ENCODE measurements at regions not wholly inside any gene's neighbourhood (a gene's known extent, or its start where the extent isn't known, plus 50 kb on each side); places are given as distances from the start of the nearest gene placed in this dataset.

GRCh38 chr1:157310401-157310800, 172.2 kb upstream of the ETV3 start (continued):
- TF ChIP-seq ZBTB33 (IDR thresholded peaks at IDR 0.05; ENCODE audit: extremely low read depth, insufficient replicate concordance, low read length) = no peak
- no peak for TF ChIP-seq TCF7L2 (IDR thresholded peaks at IDR 0.05; ENCODE audit: borderline replicate concordance, extremely low read depth, insufficient read depth, insufficient read length)
- no peak for TF ChIP-seq SP1 (IDR thresholded peaks at IDR 0.05; ENCODE audit: low read depth)
- TF ChIP-seq EZH2 (IDR thresholded peaks at IDR 0.05) = no peak
- TF ChIP-seq JUND (IDR thresholded peaks at IDR 0.05) = no peak

- intact Hi-C loops (cut with micrococcal nuclease) = no loop called here
- no peak overlapping the region for H2AFZ ChIP-seq (ENCODE audit: low read depth, low read length, poor library complexity, severe bottlenecking)
- RAD21 ChIA-PET (ENCODE audit: low non-redundant PET in 1 of 2, low total read pairs in 2 of 2, uncharacterized antibody in 2 of 2, unreplicated experiment in 2 of 2) = no interaction called here
- CTCF ChIA-PET = no interaction called here
- H4K20me1 ChIP-seq (ENCODE audit: insufficient read depth) = no peaks in the 10 kb centered on the region
- H3K9me2 ChIP-seq (ENCODE audit: insufficient read depth) = no peaks in the 10 kb centered on the region
- no peaks in the 10 kb centered on the region for H3K4me1 ChIP-seq (ENCODE audit: control insufficient read depth in 1 of 2, insufficient read depth in 2 of 2, low read length in 2 of 2)
- peaks cover 67% of the 10 kb centered on the region for H3K27me3 ChIP-seq (ENCODE audit: insufficient read depth, low read length)
- H3K36me3 ChIP-seq (ENCODE audit: control insufficient read depth in 1 of 2, insufficient read depth in 2 of 2, low read length in 2 of 2) = no peaks in the 10 kb centered on the region
- no peak overlapping the region for H3K9ac ChIP-seq (ENCODE audit: low read length)
- no peak overlapping the region for H3K27ac ChIP-seq (ENCODE audit: low read depth, low read length)
- no TSS peak for BruUV-seq (replicated peaks)
- no peak overlapping the region for H3K4me2 ChIP-seq (ENCODE audit: low read length)
- POLR2A ChIA-PET = no interaction called here
- H3K9me3 ChIP-seq (ENCODE audit: control insufficient read depth in 1 of 2, insufficient read depth in 1 of 2, low read depth in 1 of 2, low read length in 2 of 2) = no peaks in the 10 kb centered on the region
- H3K79me2 ChIP-seq (ENCODE audit: insufficient read depth, low read length) = no peaks in the 10 kb centered on the region
- no peak overlapping the region for H3K4me3 ChIP-seq (replicated peaks in 1 of 2; ENCODE audit: low read depth in 1 of 2, low read length in 2 of 2)
- TF ChIP-seq ZFX (IDR thresholded peaks at IDR 0.05) (no peak), POLR2A (IDR thresholded peaks at IDR 0.05; ENCODE audit: borderline replicate concordance, extremely low read depth, insufficient read depth, insufficient read length) (no peak), EGR1 (IDR thresholded peaks at IDR 0.05; ENCODE audit: low read depth) (no peak), SP1 (IDR thresholded peaks at IDR 0.05; ENCODE audit: low read depth) (no peak), MAX (IDR thresholded peaks at IDR 0.05) (no peak), JUND (IDR thresholded peaks at IDR 0.05) (no peak), SRF (IDR thresholded peaks at IDR 0.05; ENCODE audit: low read depth) (no peak), ZNF274 (IDR thresholded peaks at IDR 0.05; ENCODE audit: low read depth, low read length) (no peak), RAD21 (IDR thresholded peaks at IDR 0.05; ENCODE audit: low read depth) (no peak), ZBTB33 (IDR thresholded peaks at IDR 0.05; ENCODE audit: extremely low read depth, insufficient replicate concordance, low read length) (no peak), SIN3A (IDR thresholded peaks at IDR 0.05; ENCODE audit: low read depth) (no peak), ELF1 (IDR thresholded peaks at IDR 0.05; ENCODE audit: borderline replicate concordance, low read depth) (no peak), POLR2AphosphoS5 (IDR thresholded peaks at IDR 0.05; ENCODE audit: low read depth, low read length) (no peak), REST (IDR thresholded peaks at IDR 0.05; ENCODE audit: low read depth) (no peak), EZH2 (IDR thresholded peaks at IDR 0.05) (no peak), EZH2phosphoT487 (IDR thresholded peaks at IDR 0.05; ENCODE audit: borderline replicate concordance) (no peak), CBX3 (IDR thresholded peaks at IDR 0.05; ENCODE audit: low read depth) (no peak), YY1 (IDR thresholded peaks at IDR 0.05; ENCODE audit: extremely low read depth, insufficient replicate concordance, low read depth, low read length) (no peak), TCF7L2 (IDR thresholded peaks at IDR 0.05; ENCODE audit: borderline replicate concordance, extremely low read depth, insufficient read depth, insufficient read length) (no peak), CEBPB (IDR thresholded peaks at IDR 0.05; ENCODE audit: low read depth) (no peak)
- ATAC-seq (no peak), DNase-seq (ENCODE audit: low read depth, low spot score) (no peak)
Observed at GRCh38 chr1:157307491-157307890, 169.3 kb upstream of the ETV3 start.
